GM21367 (cell line): ENCODE measurements at regions not wholly inside any gene's neighbourhood (a gene's known extent, or its start where the extent isn't known, plus 50 kb on each side); places are given as distances from the start of the nearest gene placed in this dataset.
"Not testable (repeated sequence)": the region's sequence is repeated elsewhere in the genome, so short reads cannot be mapped to it uniquely, and the experiment has no call there.

Experiments used
- ATAC-seq: cut with Tn5 transposase; IDR thresholded peaks from one replicate; pipeline ENCODE4 v1.9.1; 2021; ENCODE audit not compliant: unreplicated experiment

- ATAC-seq, result no peak
Observed at GRCh38 chr6:14472986-14473337, 355.4 kb downstream of the CD83 start.

- ATAC-seq, result no peak
Observed at GRCh38 chr6:14474816-14475215, 357.2 kb downstream of the CD83 start.

- ATAC-seq, result no peak
Observed at GRCh38 chr6:14475306-14475705, 357.7 kb downstream of the CD83 start.

GRCh38 chr6:14476793-14477531 lies 359.4 kb downstream of the CD83 start:
- ATAC-seq, result no peak

- no peak for ATAC-seq
Observed at GRCh38 chr6:14477559-14477958, 360.0 kb downstream of the CD83 start.

- no peak for ATAC-seq
Observed at GRCh38 chr6:14478381-14479225, 361.0 kb downstream of the CD83 start.

- ATAC-seq, result not testable (repeated sequence)
Observed at GRCh38 chr6:14481946-14482345, 364.4 kb downstream of the CD83 start.

- ATAC-seq, result no peak
Observed at GRCh38 chr6:14487625-14488024, 370.1 kb downstream of the CD83 start.

- no peak for ATAC-seq
Observed at GRCh38 chr6:14488180-14488579, 370.6 kb downstream of the CD83 start.

GRCh38 chr6:14489445-14489844 lies 371.9 kb downstream of the CD83 start:
- no peak for ATAC-seq

- ATAC-seq, result no peak
Observed at GRCh38 chr6:14498748-14499147, 381.2 kb downstream of the CD83 start.

GRCh38 chr6:14499309-14499708 lies 381.7 kb downstream of the CD83 start:
- ATAC-seq, result no peak

- ATAC-seq, result no peak
Observed at GRCh38 chr6:14499841-14500240, 382.3 kb downstream of the CD83 start.

GRCh38 chr6:14500809-14501208 lies 383.2 kb downstream of the CD83 start:
- no peak for ATAC-seq

- no peak for ATAC-seq
Observed at GRCh38 chr6:14501240-14501639, 383.7 kb downstream of the CD83 start.

GRCh38 chr6:14501914-14502313 lies 384.3 kb downstream of the CD83 start:
- ATAC-seq, result no peak

- no peak for ATAC-seq
Observed at GRCh38 chr6:14502551-14502950, 385.0 kb downstream of the CD83 start.

- ATAC-seq, result no peak
Observed at GRCh38 chr6:14505401-14505800, 387.8 kb downstream of the CD83 start.

- no peak for ATAC-seq
Observed at GRCh38 chr6:14506656-14507246, 389.2 kb downstream of the CD83 start.

- ATAC-seq, result no peak
Observed at GRCh38 chr6:14509120-14509519, 391.5 kb downstream of the CD83 start.

- ATAC-seq, result no peak
Observed at GRCh38 chr6:14510038-14510437, 392.5 kb downstream of the CD83 start.

- no peak for ATAC-seq
Observed at GRCh38 chr6:14511061-14511586, 393.6 kb downstream of the CD83 start.
